ENCODE measurements at regions not wholly inside any gene's neighbourhood (a gene's known extent, or its start where the extent isn't known, plus 50 kb on each side); places are given as distances from the start of the nearest gene placed in this dataset.
"Not testable (repeated sequence)": the region's sequence is repeated elsewhere in the genome, so short reads cannot be mapped to it uniquely, and the experiment has no call there.

- no peak for DNase-seq
Measured at GRCh38 chr18:10143596-10143995, 229.8 kb downstream of the VAPA start.

- no peak for DNase-seq
Measured at GRCh38 chr18:10145546-10145945, 231.7 kb downstream of the VAPA start.

GRCh38 chr18:10147226-10147625, 233.4 kb downstream of the VAPA start:
- DNase-seq = no peak

GRCh38 chr18:10147752-10148151, 233.9 kb downstream of the VAPA start:
- no peak for DNase-seq

GRCh38 chr18:10148189-10148929, 234.5 kb downstream of the VAPA start:
- DNase-seq = no peak

GRCh38 chr18:10149768-10150556, 236.1 kb downstream of the VAPA start:
- DNase-seq = no peak

GRCh38 chr18:10150576-10150975, 236.8 kb downstream of the VAPA start:
- not testable (repeated sequence) for DNase-seq

GRCh38 chr18:10152475-10152874, 238.7 kb downstream of the VAPA start:
- no peak for DNase-seq

- no peak for DNase-seq
Measured at GRCh38 chr18:10153924-10154752, 240.3 kb downstream of the VAPA start.

GRCh38 chr18:10157706-10158105, 243.9 kb downstream of the VAPA start:
- no peak for DNase-seq

GRCh38 chr18:10160251-10160650, 246.4 kb downstream of the VAPA start:
- DNase-seq = no peak

- DNase-seq = no peak
Measured at GRCh38 chr18:10161315-10161714, 247.5 kb downstream of the VAPA start.

GRCh38 chr18:10162340-10162739, 248.5 kb downstream of the VAPA start:
- no peak for DNase-seq

GRCh38 chr18:10164271-10165071, 250.7 kb downstream of the VAPA start:
- DNase-seq = no peak

GRCh38 chr18:10166164-10166807, 252.5 kb downstream of the VAPA start:
- DNase-seq = no peak

GRCh38 chr18:10167759-10168158, 253.9 kb downstream of the VAPA start:
- no peak for DNase-seq

GRCh38 chr18:10168477-10168876, 254.7 kb downstream of the VAPA start:
- DNase-seq = no peak

GRCh38 chr18:10169064-10169562, 255.3 kb downstream of the VAPA start:
- no peak for DNase-seq

- no peak for DNase-seq
Measured at GRCh38 chr18:10169814-10170213, 256.0 kb downstream of the VAPA start.

- DNase-seq = no peak
Measured at GRCh38 chr18:10170375-10170774, 256.6 kb downstream of the VAPA start.

GRCh38 chr18:10175333-10175732, 261.5 kb downstream of the VAPA start:
- DNase-seq = not testable (repeated sequence)

GRCh38 chr18:10179326-10179725, 265.5 kb downstream of the VAPA start:
- DNase-seq = not testable (repeated sequence)

All from CD4-positive, alpha-beta T cell treated with Interferon alpha-2 for 1 hour (primary cell).